H9 (cell line): ENCODE measurements at regions not wholly inside any gene's neighbourhood (a gene's known extent, or its start where the extent isn't known, plus 50 kb on each side); places are given as distances from the start of the nearest gene placed in this dataset.

ENCODE experiments used
- DNase-seq: peaks from one replicate; pipeline ENCODE4 v3.0.0-alpha.2; 2017
- H2AFZ ChIP-seq: one replicate; pipeline ENCODE4 v1.6.1; 2013; ENCODE audit warnings: mild to moderate bottlenecking, low read length, control low read depth, moderate library complexity
- H2AK5ac ChIP-seq: 2 replicates; pipeline ENCODE4 v1.6.1; 2013; ENCODE audit warnings: low read length, control low read depth, mixed read lengths; ENCODE audit not compliant: insufficient read length
- H2BK120ac ChIP-seq: one replicate; pipeline ENCODE4 v1.6.1; 2013; ENCODE audit warnings: low read depth, mild to moderate bottlenecking, low read length, control low read depth, inconsistent platforms; ENCODE audit not compliant: poor library complexity, severe bottlenecking
- H2BK12ac ChIP-seq: 2 replicates; pipeline ENCODE4 v1.6.1; 2013; ENCODE audit warnings: low read length, control low read depth, mixed read lengths, low read depth; ENCODE audit not compliant: insufficient read length
- H2BK15ac ChIP-seq: 2 replicates; pipeline ENCODE4 v1.6.1; 2013; ENCODE audit warnings: low read depth, low read length, control low read depth
- H2BK20ac ChIP-seq: one replicate; pipeline ENCODE4 v1.6.1; 2013; ENCODE audit warnings: low read depth, mild to moderate bottlenecking, low read length, control low read depth, inconsistent platforms; ENCODE audit not compliant: poor library complexity, severe bottlenecking
- H2BK5ac ChIP-seq: 2 replicates; pipeline ENCODE4 v1.6.1; 2013; ENCODE audit warnings: low read length, control low read depth, mixed read lengths; ENCODE audit not compliant: insufficient read length
- H3K14ac ChIP-seq: 2 replicates; pipeline ENCODE4 v1.6.1; 2013; ENCODE audit warnings: low read length, control low read depth; ENCODE audit not compliant: insufficient read depth
- H3K18ac ChIP-seq: 2 replicates; pipeline ENCODE4 v1.6.1; 2013; ENCODE audit warnings: low read depth, mild to moderate bottlenecking, mixed read lengths, low read length, control low read depth; ENCODE audit not compliant: insufficient read length
- H3K23ac ChIP-seq: 2 replicates; pipeline ENCODE4 v1.6.1; 2013; ENCODE audit warnings: low read length, control low read depth, mixed read lengths, low read depth; ENCODE audit not compliant: insufficient read length
- H3K23me2 ChIP-seq: 2 replicates; pipeline ENCODE4 v1.6.1; 2013; ENCODE audit warnings: low read depth, mild to moderate bottlenecking, mixed read lengths, low read length, control low read depth; ENCODE audit not compliant: insufficient read length, poor library complexity, severe bottlenecking
- H3K27ac ChIP-seq: 2 replicates; pipeline ENCODE4 v1.5.1; 2013; ENCODE audit warnings: low read length, control low read depth, mixed read lengths, low read depth; ENCODE audit not compliant: insufficient read length
- H3K27me3 ChIP-seq: 2 replicates; pipeline ENCODE4 v1.6.1; 2013; ENCODE audit warnings: low read length, control low read depth, inconsistent platforms; ENCODE audit not compliant: insufficient read depth
- H3K4ac ChIP-seq: 2 replicates; pipeline ENCODE4 v1.6.1; 2013; ENCODE audit warnings: low read depth, mild to moderate bottlenecking, control low read depth, inconsistent platforms, low read length, moderate library complexity
- H3K4me1 ChIP-seq: 2 replicates; pipeline ENCODE4 v1.6.1; 2013; ENCODE audit warnings: low read length, control low read depth, inconsistent platforms; ENCODE audit not compliant: insufficient read depth
- H3K4me2 ChIP-seq: 2 replicates; pipeline ENCODE4 v1.6.1; 2013; ENCODE audit warnings: low read length, control low read depth, mixed read lengths; ENCODE audit not compliant: insufficient read length, insufficient read depth
- H3K56ac ChIP-seq: 2 replicates; pipeline ENCODE4 v1.6.1; 2013; ENCODE audit warnings: low read depth, mild to moderate bottlenecking, mixed read lengths, low read length, control low read depth; ENCODE audit not compliant: insufficient read length
- H3K79me1 ChIP-seq: 2 replicates; pipeline ENCODE4 v1.6.1; 2013; ENCODE audit warnings: low read depth, mild to moderate bottlenecking, moderate library complexity, low read length, control low read depth, inconsistent platforms; ENCODE audit not compliant: insufficient read depth, poor library complexity, severe bottlenecking
- H3K79me2 ChIP-seq: 2 replicates; pipeline ENCODE4 v1.6.1; 2013; ENCODE audit warnings: low read length, control low read depth, inconsistent platforms; ENCODE audit not compliant: insufficient read depth
- H3K9ac ChIP-seq: 2 replicates; pipeline ENCODE4 v1.6.1; 2013; ENCODE audit warnings: low read length, control low read depth, mixed read lengths; ENCODE audit not compliant: insufficient read length; ENCODE audit errors: extremely low read depth
- H3K9me3 ChIP-seq: one replicate; pipeline ENCODE4 v1.6.1; 2013; ENCODE audit warnings: low read depth, low read length, inconsistent platforms; ENCODE audit not compliant: control insufficient read depth
- H3T11ph ChIP-seq: one replicate; pipeline ENCODE4 v1.6.1; 2013; ENCODE audit warnings: mild to moderate bottlenecking, low read length, control low read depth, inconsistent platforms
- H4K20me1 ChIP-seq: one replicate; pipeline ENCODE4 v1.6.1; 2013; ENCODE audit not compliant: control insufficient read depth, insufficient read length, insufficient read depth
- H4K5ac ChIP-seq: 2 replicates; pipeline ENCODE4 v1.6.1; 2013; ENCODE audit warnings: low read depth, mild to moderate bottlenecking, mixed read lengths, low read length, control low read depth; ENCODE audit not compliant: insufficient read length
- H4K8ac ChIP-seq: replicated peaks from 2 replicates; pipeline ENCODE4 v1.6.1; 2013; ENCODE audit warnings: low read length, control low read depth, mixed read lengths, low read depth; ENCODE audit not compliant: insufficient read length
- H4K91ac ChIP-seq: 2 replicates; pipeline ENCODE4 v1.6.1; 2013; ENCODE audit warnings: low read depth, mild to moderate bottlenecking, moderate library complexity, mixed read lengths, low read length, control low read depth; ENCODE audit not compliant: insufficient read length
- H3K27ac Mint-ChIP-seq, 3 experiments: 2 replicates in 2 of 3; 3 replicates in 1 of 3; pipeline ENCODE4 v1.8.0; 2020 to 2021; ENCODE audit warnings: mixed read lengths in 3 of 3, mild to moderate bottlenecking in 1 of 3, moderate library complexity in 1 of 3
- H3K27me3 Mint-ChIP-seq: 2 replicates; pipeline ENCODE4 v1.8.0; 2021; ENCODE audit warnings: low read depth, mild to moderate bottlenecking, moderate library complexity, mixed read lengths
- H3K36me3 Mint-ChIP-seq, 3 experiments: 2 replicates in 2 of 3; 3 replicates in 1 of 3; pipeline ENCODE4 v1.8.0; 2020 to 2021; ENCODE audit warnings: low read depth in 3 of 3, mixed read lengths in 3 of 3; ENCODE audit not compliant: insufficient read depth in 1 of 3
- H3K4me1 Mint-ChIP-seq, 2 experiments: 2 replicates each; pipeline ENCODE4 v1.8.0; 2020; ENCODE audit warnings: mixed read lengths in 2 of 2
- H3K4me3 Mint-ChIP-seq, 2 experiments: 2 replicates in 1 of 2; 3 replicates in 1 of 2; pipeline ENCODE4 v1.8.0; 2020 to 2021; ENCODE audit warnings: mild to moderate bottlenecking in 2 of 2, mixed read lengths in 2 of 2, moderate library complexity in 1 of 2
- H3K9me3 Mint-ChIP-seq, 2 experiments: 2 replicates in 1 of 2; 3 replicates in 1 of 2; pipeline ENCODE4 v1.8.0; 2020; ENCODE audit warnings: mild to moderate bottlenecking in 2 of 2, mixed read lengths in 2 of 2, moderate library complexity in 1 of 2
- WGBS: extraction: QIAGEN DNeasy Blood & Tissue Kit; methylation state at CpG from one replicate; pipeline ENCODE4 v1.1.7; 2013; ENCODE audit warnings: missing lambda C conversion rate, low lambda C conversion rate, mixed read lengths; ENCODE audit not compliant: insufficient read length; ENCODE audit errors: extremely low coverage; 5-methylcytosine and 5-hydroxymethylcytosine counted together
- TF ChIP-seq, protein P1 (sequence below): fragments of 200-600 bp; sonication (generic); conservative IDR thresholded peaks from 3 replicates; pipeline ENCODE4 v1.8.0; 2021; ENCODE audit warnings: antibody characterized with exemption, mild to moderate bottlenecking

DNA sequence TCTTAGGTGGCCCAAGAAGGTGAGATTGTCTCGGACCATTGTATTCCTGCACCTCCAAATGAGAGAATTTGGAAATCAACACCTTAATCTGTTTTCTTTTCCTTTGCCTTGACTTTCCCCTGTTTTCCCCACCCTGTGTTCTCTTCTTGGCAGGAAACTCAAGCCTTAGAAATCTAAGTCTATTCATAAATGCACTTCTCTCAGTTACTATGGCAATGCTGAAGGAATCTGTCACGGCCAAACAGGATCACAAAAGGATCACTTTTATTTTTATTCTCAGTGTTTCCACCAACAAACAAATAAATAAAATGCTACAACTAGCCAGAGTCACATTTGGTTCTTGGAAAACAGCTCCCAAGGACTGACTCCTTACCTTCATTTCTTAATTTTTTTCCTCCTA, 270.5 kb downstream of the BCAT1 start:
- Mint-ChIP-seq H3K4me1 (peaks cover 7 to 8% of the 10 kb centered on the region in 2 experiments), H3K36me3 (peaks cover 0 to 11% (median 0%) of the 10 kb centered on the region in 3 experiments; a peak in 2 of 7 replicates), H3K27ac (no peak overlapping the region), H3K4me3 (no peak overlapping the region), H3K27me3 (no peaks in the 10 kb centered on the region), H3K9me3 (peaks cover 0 to 8% of the 10 kb centered on the region in 2 experiments; a peak in 3 of 5 replicates)
- Histone ChIP-seq H2AK5ac (no peak overlapping the region), H4K8ac (no peak overlapping the region), H3K14ac (no peak overlapping the region), H4K5ac (no peak overlapping the region), H3K4ac (no peak overlapping the region), H3K27ac (no peak overlapping the region), H4K91ac (no peak overlapping the region), H3K4me2 (no peak overlapping the region), H2BK5ac (no peak overlapping the region), H4K20me1 (no peaks in the 10 kb centered on the region), H3K23me2 (no peaks in the 10 kb centered on the region), H3K79me1 (no peaks in the 10 kb centered on the region), H3T11ph (no peak overlapping the region), H2BK20ac (no peak overlapping the region), H3K27me3 (no peaks in the 10 kb centered on the region), H3K4me1 (no peaks in the 10 kb centered on the region), H3K79me2 (no peaks in the 10 kb centered on the region), H2BK15ac (no peak overlapping the region), H3K23ac (no peak overlapping the region), H3K18ac (no peak overlapping the region), H3K9ac (no peak overlapping the region), H2BK120ac (no peak overlapping the region), H2AFZ (no peak overlapping the region), H3K56ac (no peak overlapping the region), H2BK12ac (no peak overlapping the region), H3K9me3 (no peaks in the 10 kb centered on the region)
- no peak for DNase-seq
- TF ChIP-seq, protein P1, sequence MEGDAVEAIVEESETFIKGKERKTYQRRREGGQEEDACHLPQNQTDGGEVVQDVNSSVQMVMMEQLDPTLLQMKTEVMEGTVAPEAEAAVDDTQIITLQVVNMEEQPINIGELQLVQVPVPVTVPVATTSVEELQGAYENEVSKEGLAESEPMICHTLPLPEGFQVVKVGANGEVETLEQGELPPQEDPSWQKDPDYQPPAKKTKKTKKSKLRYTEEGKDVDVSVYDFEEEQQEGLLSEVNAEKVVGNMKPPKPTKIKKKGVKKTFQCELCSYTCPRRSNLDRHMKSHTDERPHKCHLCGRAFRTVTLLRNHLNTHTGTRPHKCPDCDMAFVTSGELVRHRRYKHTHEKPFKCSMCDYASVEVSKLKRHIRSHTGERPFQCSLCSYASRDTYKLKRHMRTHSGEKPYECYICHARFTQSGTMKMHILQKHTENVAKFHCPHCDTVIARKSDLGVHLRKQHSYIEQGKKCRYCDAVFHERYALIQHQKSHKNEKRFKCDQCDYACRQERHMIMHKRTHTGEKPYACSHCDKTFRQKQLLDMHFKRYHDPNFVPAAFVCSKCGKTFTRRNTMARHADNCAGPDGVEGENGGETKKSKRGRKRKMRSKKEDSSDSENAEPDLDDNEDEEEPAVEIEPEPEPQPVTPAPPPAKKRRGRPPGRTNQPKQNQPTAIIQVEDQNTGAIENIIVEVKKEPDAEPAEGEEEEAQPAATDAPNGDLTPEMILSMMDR = no peak
- WGBS = no CpG with 5 or more reads among the region's 2 CpGs
